ENCODE measurements at regions not wholly inside any gene's neighbourhood (a gene's known extent, or its start where the extent isn't known, plus 50 kb on each side); places are given as distances from the start of the nearest gene placed in this dataset.

GRCh38 chr5:63070001-63070400 lies 491.4 kb downstream of the LRRC70 start:
- Mint-ChIP-seq H3K9me3 (no peaks in the 10 kb centered on the region), H3K4me3 (no peak overlapping the region), H3K36me3 (ENCODE audit: insufficient read depth in 1 of 3, low read depth in 3 of 3) (no peaks in the 10 kb centered on the region), H3K27me3 (ENCODE audit: low read depth) (no peaks in the 10 kb centered on the region), H3K27ac (peak overlapping the region; percentile 26 to 75 (median 31); a peak in 4 of 7 replicates), H3K4me1 (peaks cover 18 to 31% of the 10 kb centered on the region in 2 experiments)
- H3K18ac ChIP-seq (ENCODE audit: insufficient read length, low read depth, low read length) = no peak overlapping the region
- no peak for DNase-seq
- no peak overlapping the region for H3K27ac ChIP-seq (ENCODE audit: insufficient read length, low read depth, low read length)
- no peak overlapping the region for H3T11ph ChIP-seq (ENCODE audit: low read length)
- H4K5ac ChIP-seq (ENCODE audit: insufficient read length, low read depth, low read length) = no peak overlapping the region
- no peak overlapping the region for H2AK5ac ChIP-seq (ENCODE audit: insufficient read length, low read length)
- no peak overlapping the region for H3K9ac ChIP-seq (ENCODE audit: extremely low read depth, insufficient read length, low read length)
- TF ChIP-seq CTCF (conservative IDR thresholded peaks at IDR 0.05) = no peak
- H4K91ac ChIP-seq (ENCODE audit: insufficient read length, low read depth, low read length) = no peak overlapping the region
- no peak overlapping the region for H3K56ac ChIP-seq (ENCODE audit: insufficient read length, low read depth, low read length)
- H3K27me3 ChIP-seq (ENCODE audit: insufficient read depth, low read length) = no peaks in the 10 kb centered on the region
- no peak overlapping the region for H3K23ac ChIP-seq (ENCODE audit: insufficient read length, low read depth, low read length)
- no peaks in the 10 kb centered on the region for H3K79me2 ChIP-seq (ENCODE audit: insufficient read depth, low read length)
- no peak overlapping the region for H4K8ac ChIP-seq (replicated peaks; ENCODE audit: insufficient read length, low read depth, low read length)
- no peak overlapping the region for H3K4ac ChIP-seq (ENCODE audit: low read depth, low read length)
- no peak overlapping the region for H2BK12ac ChIP-seq (ENCODE audit: insufficient read length, low read depth, low read length)
- H3K4me2 ChIP-seq (ENCODE audit: insufficient read depth, insufficient read length, low read length) = no peak overlapping the region
- H2BK5ac ChIP-seq (ENCODE audit: insufficient read length, low read length) = no peak overlapping the region
- H2AFZ ChIP-seq (ENCODE audit: low read length) = no peak overlapping the region
- H3K23me2 ChIP-seq (ENCODE audit: insufficient read length, low read depth, low read length, poor library complexity, severe bottlenecking) = no peaks in the 10 kb centered on the region
- H2BK120ac ChIP-seq (ENCODE audit: low read depth, low read length, poor library complexity, severe bottlenecking) = no peak overlapping the region
- H2BK15ac ChIP-seq (ENCODE audit: low read depth, low read length) = no peak overlapping the region
- H4K20me1 ChIP-seq (ENCODE audit: control insufficient read depth, insufficient read depth, insufficient read length) = no peaks in the 10 kb centered on the region
- no peaks in the 10 kb centered on the region for H3K9me3 ChIP-seq (ENCODE audit: control insufficient read depth, low read depth, low read length)
- no CpG with 5 or more reads among the region's 3 CpGs for WGBS (ENCODE audit: extremely low coverage, insufficient read length, low lambda C conversion rate)
- H3K4me1 ChIP-seq (ENCODE audit: insufficient read depth, low read length) = peaks cover 2% of the 10 kb centered on the region; the same call in 1 of the 2 replicates
- no peak overlapping the region for H3K14ac ChIP-seq (ENCODE audit: insufficient read depth, low read length)
- H3K79me1 ChIP-seq (ENCODE audit: insufficient read depth, low read depth, low read length, poor library complexity, severe bottlenecking) = no peaks in the 10 kb centered on the region
- H2BK20ac ChIP-seq (ENCODE audit: low read depth, low read length, poor library complexity, severe bottlenecking) = no peak overlapping the region

All from H9 (cell line).